ENCODE measurements at regions not wholly inside any gene's neighbourhood (a gene's known extent, or its start where the extent isn't known, plus 50 kb on each side); places are given as distances from the start of the nearest gene placed in this dataset.

DNA sequence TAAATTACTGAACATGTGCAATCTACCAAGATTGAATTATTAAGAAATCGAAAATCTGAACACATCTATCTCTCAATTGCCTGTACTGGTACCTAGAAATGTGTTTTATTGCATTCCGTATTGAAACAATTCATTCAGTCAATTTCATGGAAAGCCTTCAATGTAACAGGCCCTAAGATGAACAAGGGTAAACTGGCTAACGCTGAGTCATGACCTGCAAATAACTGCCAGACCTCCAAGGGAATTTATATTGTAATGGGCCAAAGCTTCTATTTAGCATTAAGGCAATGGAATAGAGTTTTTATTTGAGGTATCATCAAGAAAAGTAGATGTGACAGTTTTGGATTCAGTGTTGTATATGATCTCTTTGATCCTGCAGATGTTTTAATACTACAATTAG lies 49.9 kb upstream of the CD36 start:
- TF ChIP-seq, protein P1, sequence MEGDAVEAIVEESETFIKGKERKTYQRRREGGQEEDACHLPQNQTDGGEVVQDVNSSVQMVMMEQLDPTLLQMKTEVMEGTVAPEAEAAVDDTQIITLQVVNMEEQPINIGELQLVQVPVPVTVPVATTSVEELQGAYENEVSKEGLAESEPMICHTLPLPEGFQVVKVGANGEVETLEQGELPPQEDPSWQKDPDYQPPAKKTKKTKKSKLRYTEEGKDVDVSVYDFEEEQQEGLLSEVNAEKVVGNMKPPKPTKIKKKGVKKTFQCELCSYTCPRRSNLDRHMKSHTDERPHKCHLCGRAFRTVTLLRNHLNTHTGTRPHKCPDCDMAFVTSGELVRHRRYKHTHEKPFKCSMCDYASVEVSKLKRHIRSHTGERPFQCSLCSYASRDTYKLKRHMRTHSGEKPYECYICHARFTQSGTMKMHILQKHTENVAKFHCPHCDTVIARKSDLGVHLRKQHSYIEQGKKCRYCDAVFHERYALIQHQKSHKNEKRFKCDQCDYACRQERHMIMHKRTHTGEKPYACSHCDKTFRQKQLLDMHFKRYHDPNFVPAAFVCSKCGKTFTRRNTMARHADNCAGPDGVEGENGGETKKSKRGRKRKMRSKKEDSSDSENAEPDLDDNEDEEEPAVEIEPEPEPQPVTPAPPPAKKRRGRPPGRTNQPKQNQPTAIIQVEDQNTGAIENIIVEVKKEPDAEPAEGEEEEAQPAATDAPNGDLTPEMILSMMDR (IDR thresholded peaks at IDR 0.05; ENCODE audit: insufficient read depth, low read depth, low read length, missing control alignments) = no peak
- no peak for DNase-seq (ENCODE audit: low read depth)
- H3K4me3 ChIP-seq (ENCODE audit: low read length) = no peak overlapping the region
